Calu3 (cell line): ENCODE measurements at regions not wholly inside any gene's neighbourhood (a gene's known extent, or its start where the extent isn't known, plus 50 kb on each side); places are given as distances from the start of the nearest gene placed in this dataset.

Experiments used
- BruUV-seq: library from RNA; stranded (reverse); fragments of 400-500 nt; replicated peaks from 2 replicates; lab custom pipeline; 2021; lab: Mats Ljungman, UMichigan
- CTCF ChIA-PET: fragments of 300-600 bp; sonication (Branson Sonifier 250); formaldehyde crosslinking; loops from one replicate; lab custom pipeline; 2022; ENCODE audit warnings: antibody characterized with exemption; lab: Charles Lee
- DNase-seq: peaks from one replicate; pipeline ENCODE4 v3.0.0; 2022
- H3K27ac Mint-ChIP-seq: one replicate; pipeline ENCODE4 v1.8.0; 2022; ENCODE audit warnings: mixed read lengths; ENCODE audit not compliant: unreplicated experiment
- H3K27me3 Mint-ChIP-seq: one replicate; pipeline ENCODE4 v1.8.0; 2022; ENCODE audit warnings: mixed read lengths; ENCODE audit not compliant: unreplicated experiment
- H3K36me3 Mint-ChIP-seq: one replicate; pipeline ENCODE4 v1.8.0; 2022; ENCODE audit warnings: mild to moderate bottlenecking, moderate library complexity, mixed read lengths; ENCODE audit not compliant: insufficient read depth, unreplicated experiment
- H3K4me1 Mint-ChIP-seq: one replicate; pipeline ENCODE4 v1.8.0; 2022; ENCODE audit warnings: mild to moderate bottlenecking, low read depth, mixed read lengths; ENCODE audit not compliant: unreplicated experiment
- H3K4me3 Mint-ChIP-seq: one replicate; pipeline ENCODE4 v1.8.0; 2022; ENCODE audit warnings: mild to moderate bottlenecking, low read depth, moderate library complexity, mixed read lengths; ENCODE audit not compliant: unreplicated experiment
- H3K9me3 Mint-ChIP-seq: one replicate; pipeline ENCODE4 v1.8.0; 2022; ENCODE audit warnings: low read depth, mixed read lengths; ENCODE audit not compliant: unreplicated experiment
- CTCF ChIP-seq: fragments of 200-600 bp; IDR thresholded peaks from one replicate; pipeline ENCODE4 v1.8.0; 2022; ENCODE audit warnings: antibody characterized with exemption; ENCODE audit not compliant: unreplicated experiment
- intact Hi-C: fragments of 100-400 bp; cut with micrococcal nuclease; formaldehyde crosslinking; loops from one replicate; pipeline ENCODE4 v1.10.0; 2022; ENCODE audit not compliant: unreplicated experiment

DNA sequence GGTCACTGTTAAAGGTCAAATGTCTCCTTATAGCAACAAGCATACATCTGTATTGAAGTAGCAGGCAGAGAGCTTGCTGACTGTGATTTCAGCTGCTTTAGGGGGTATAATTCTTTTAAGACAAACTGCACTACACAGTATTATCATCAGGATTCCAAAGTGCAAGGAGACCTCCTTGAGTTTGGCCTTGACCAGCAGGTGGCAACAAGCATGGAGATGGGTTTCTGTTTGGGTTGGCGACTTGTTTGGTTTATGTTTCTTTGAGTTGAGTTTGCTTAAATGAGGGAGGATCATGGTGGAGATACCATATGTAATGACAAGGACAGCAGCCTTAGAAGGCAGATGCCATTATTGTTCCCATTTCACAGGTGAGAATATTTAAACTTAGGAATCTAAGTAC lies 681.0 kb upstream of the ID2 start:
- Mint-ChIP-seq H3K36me3 (peaks cover 5% of the 10 kb centered on the region), H3K27me3 (no peaks in the 10 kb centered on the region), H3K9me3 (no peaks in the 10 kb centered on the region), H3K27ac (no peak overlapping the region), H3K4me3 (no peak overlapping the region), H3K4me1 (peaks cover 19% of the 10 kb centered on the region)
- CTCF ChIA-PET: no interaction called here
- no TSS peak for BruUV-seq
- no peak for TF ChIP-seq CTCF
- intact Hi-C loops: no loop called here
- DNase-seq: no peak

GRCh38 chr2:8002765-8003393 lies 679.0 kb upstream of the ID2 start:
- Mint-ChIP-seq H3K27me3 (no peaks in the 10 kb centered on the region), H3K4me3 (no peak overlapping the region), H3K9me3 (no peaks in the 10 kb centered on the region), H3K4me1 (peaks cover 36% of the 10 kb centered on the region), H3K36me3 (peaks cover 5% of the 10 kb centered on the region), H3K27ac (no peak overlapping the region)
- no peak for TF ChIP-seq CTCF
- CTCF ChIA-PET: no interaction called here
- DNase-seq: no peak
- no TSS peak for BruUV-seq
- intact Hi-C loops: no loop called here

DNA sequence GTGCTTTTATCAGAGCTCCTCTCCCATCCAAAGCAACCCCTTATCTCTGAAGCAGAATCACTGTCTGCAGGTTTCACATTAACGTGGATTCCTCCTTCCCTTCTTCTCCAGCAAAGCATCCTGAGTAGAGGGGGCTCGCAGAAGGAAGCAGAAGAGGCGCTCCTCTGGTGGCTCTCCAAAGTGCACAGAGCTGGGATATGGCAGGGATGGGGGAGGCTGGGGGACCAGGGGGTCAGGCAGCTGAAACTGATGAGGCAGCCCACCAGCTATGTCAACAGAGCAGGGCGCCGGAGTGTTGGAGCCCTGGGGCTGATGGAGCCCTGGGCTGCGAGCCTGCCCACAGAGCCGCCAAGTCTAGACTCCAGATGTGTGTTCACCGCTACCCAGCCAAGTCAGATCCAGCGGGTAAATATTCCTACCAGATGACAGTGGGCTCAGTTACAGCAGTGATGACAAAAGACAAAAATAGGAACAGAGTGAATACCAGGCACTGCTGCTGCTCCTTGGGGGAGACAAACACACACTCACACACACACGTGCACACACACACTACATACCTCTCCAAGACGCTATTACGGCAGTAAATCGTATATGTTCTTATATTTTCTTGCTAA lies 678.3 kb upstream of the ID2 start:
- H3K4me1 Mint-ChIP-seq: peaks cover 36% of the 10 kb centered on the region
- intact Hi-C loops: no loop called here

DNA sequence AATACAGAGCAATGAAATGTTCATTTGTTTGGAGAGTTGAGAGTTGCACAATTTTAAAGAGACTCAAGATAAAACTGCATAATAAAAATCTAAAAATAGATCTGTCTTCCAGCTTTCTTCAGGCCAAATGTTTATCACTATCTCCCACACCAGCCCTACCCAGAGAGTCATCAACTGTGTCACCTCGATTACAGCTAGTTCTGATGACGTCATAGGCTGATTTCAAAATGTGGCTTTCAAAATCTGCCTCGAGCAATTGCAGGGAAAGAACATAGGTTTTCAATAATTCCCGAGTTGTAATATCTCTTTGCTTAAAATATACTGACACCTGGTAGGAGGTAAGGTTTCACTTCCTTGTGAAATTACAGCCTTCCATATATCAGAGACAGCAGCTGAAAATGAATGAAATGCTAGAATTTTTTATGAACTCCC lies 677.6 kb upstream of the ID2 start:
- BruUV-seq: no TSS peak
- Mint-ChIP-seq H3K27ac (peak overlapping the region; percentile 12), H3K36me3 (peaks cover 5% of the 10 kb centered on the region), H3K27me3 (no peaks in the 10 kb centered on the region), H3K9me3 (no peaks in the 10 kb centered on the region), H3K4me1 (peaks cover 36% of the 10 kb centered on the region), H3K4me3 (no peak overlapping the region)
- no peak for DNase-seq
- CTCF ChIA-PET: no interaction called here
- intact Hi-C loops: no loop called here
- TF ChIP-seq CTCF: no peak

More for the DNA sequence above, 678.3 kb upstream of the ID2 start:
- peaks cover 5% of the 10 kb centered on the region for H3K36me3 Mint-ChIP-seq
- no peaks in the 10 kb centered on the region for H3K9me3 Mint-ChIP-seq
- no peak overlapping the region for H3K4me3 Mint-ChIP-seq
- no peaks in the 10 kb centered on the region for H3K27me3 Mint-ChIP-seq
- CTCF ChIA-PET: no interaction called here
- no TSS peak for BruUV-seq
- H3K27ac Mint-ChIP-seq: peak overlapping the region; percentile 12
- TF ChIP-seq CTCF: no peak
- no peak for DNase-seq
